ENCODE measurements at regions not wholly inside any gene's neighbourhood (a gene's known extent, or its start where the extent isn't known, plus 50 kb on each side); places are given as distances from the start of the nearest gene placed in this dataset.

- in situ Hi-C loops (cut with MboI) (no loop called here), intact Hi-C loops (cut with micrococcal nuclease) (no loop called here)
- no TSS peak for BruUV-seq (replicated peaks)
- Histone ChIP-seq H4K20me1 (replicated peaks; ENCODE audit: control insufficient read depth, insufficient read depth, low read length) (no peaks in the 10 kb centered on the region), H3K9me3 (replicated peaks; ENCODE audit: control insufficient read depth, insufficient read depth, low read depth, low read length) (no peaks in the 10 kb centered on the region), H2AFZ (ENCODE audit: low read depth, low read length) (no peak overlapping the region), H3K9me1 (ENCODE audit: control insufficient read depth, insufficient read depth, low read length) (no peaks in the 10 kb centered on the region), H3K36me3 (ENCODE audit: control insufficient read depth, insufficient read depth, low read length) (no peaks in the 10 kb centered on the region), H3K4me3 (no peak overlapping the region), H3K4me2 (ENCODE audit: insufficient read depth, low read length) (no peak overlapping the region), H3K4me1 (replicated peaks in 1 of 2; ENCODE audit: control insufficient read depth in 2 of 2, insufficient read depth in 2 of 2, low read length in 2 of 2) (no peaks in the 10 kb centered on the region), H3K27me3 (ENCODE audit: control insufficient read depth in 2 of 2, insufficient read depth in 2 of 2, low read length in 2 of 2) (no peaks in the 10 kb centered on the region), H3K9ac (ENCODE audit: insufficient read depth in 1 of 2, low read depth in 2 of 2, low read length in 2 of 2) (no peak overlapping the region), H3K27ac (ENCODE audit: extremely low read depth, low read depth, low read length) (no peak overlapping the region), H3K79me2 (ENCODE audit: control insufficient read depth, insufficient read depth, low read length) (no peaks in the 10 kb centered on the region)
- FAIRE-seq (no peak), ATAC-seq (no peak), DNase-seq (ENCODE audit: extremely low read depth in 1 of 4, low spot score in 3 of 4) (no peak)
- TF ChIP-seq NR1H2 (CRISPR knock-in tag; IDR thresholded peaks at IDR 0.05) (no peak), CBX1 (IDR thresholded peaks at IDR 0.05; ENCODE audit: low read depth) (no peak), PKNOX1 (IDR thresholded peaks at IDR 0.05) (no peak), POU5F1 (IDR thresholded peaks at IDR 0.05; ENCODE audit: borderline replicate concordance, low read depth, low read length, partially characterized antibody) (no peak), ZFP36 (IDR thresholded peaks at IDR 0.05; ENCODE audit: low read depth, low read length, partially characterized antibody) (no peak), ERF (CRISPR knock-in tag; IDR thresholded peaks at IDR 0.05) (no peak)
- TF ChIP-seq, protein P1, sequence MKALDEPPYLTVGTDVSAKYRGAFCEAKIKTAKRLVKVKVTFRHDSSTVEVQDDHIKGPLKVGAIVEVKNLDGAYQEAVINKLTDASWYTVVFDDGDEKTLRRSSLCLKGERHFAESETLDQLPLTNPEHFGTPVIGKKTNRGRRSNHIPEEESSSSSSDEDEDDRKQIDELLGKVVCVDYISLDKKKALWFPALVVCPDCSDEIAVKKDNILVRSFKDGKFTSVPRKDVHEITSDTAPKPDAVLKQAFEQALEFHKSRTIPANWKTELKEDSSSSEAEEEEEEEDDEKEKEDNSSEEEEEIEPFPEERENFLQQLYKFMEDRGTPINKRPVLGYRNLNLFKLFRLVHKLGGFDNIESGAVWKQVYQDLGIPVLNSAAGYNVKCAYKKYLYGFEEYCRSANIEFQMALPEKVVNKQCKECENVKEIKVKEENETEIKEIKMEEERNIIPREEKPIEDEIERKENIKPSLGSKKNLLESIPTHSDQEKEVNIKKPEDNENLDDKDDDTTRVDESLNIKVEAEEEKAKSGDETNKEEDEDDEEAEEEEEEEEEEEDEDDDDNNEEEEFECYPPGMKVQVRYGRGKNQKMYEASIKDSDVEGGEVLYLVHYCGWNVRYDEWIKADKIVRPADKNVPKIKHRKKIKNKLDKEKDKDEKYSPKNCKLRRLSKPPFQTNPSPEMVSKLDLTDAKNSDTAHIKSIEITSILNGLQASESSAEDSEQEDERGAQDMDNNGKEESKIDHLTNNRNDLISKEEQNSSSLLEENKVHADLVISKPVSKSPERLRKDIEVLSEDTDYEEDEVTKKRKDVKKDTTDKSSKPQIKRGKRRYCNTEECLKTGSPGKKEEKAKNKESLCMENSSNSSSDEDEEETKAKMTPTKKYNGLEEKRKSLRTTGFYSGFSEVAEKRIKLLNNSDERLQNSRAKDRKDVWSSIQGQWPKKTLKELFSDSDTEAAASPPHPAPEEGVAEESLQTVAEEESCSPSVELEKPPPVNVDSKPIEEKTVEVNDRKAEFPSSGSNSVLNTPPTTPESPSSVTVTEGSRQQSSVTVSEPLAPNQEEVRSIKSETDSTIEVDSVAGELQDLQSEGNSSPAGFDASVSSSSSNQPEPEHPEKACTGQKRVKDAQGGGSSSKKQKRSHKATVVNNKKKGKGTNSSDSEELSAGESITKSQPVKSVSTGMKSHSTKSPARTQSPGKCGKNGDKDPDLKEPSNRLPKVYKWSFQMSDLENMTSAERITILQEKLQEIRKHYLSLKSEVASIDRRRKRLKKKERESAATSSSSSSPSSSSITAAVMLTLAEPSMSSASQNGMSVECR (CRISPR knock-in tag; IDR thresholded peaks at IDR 0.05): no peak
- TF ChIP-seq, protein P2, sequence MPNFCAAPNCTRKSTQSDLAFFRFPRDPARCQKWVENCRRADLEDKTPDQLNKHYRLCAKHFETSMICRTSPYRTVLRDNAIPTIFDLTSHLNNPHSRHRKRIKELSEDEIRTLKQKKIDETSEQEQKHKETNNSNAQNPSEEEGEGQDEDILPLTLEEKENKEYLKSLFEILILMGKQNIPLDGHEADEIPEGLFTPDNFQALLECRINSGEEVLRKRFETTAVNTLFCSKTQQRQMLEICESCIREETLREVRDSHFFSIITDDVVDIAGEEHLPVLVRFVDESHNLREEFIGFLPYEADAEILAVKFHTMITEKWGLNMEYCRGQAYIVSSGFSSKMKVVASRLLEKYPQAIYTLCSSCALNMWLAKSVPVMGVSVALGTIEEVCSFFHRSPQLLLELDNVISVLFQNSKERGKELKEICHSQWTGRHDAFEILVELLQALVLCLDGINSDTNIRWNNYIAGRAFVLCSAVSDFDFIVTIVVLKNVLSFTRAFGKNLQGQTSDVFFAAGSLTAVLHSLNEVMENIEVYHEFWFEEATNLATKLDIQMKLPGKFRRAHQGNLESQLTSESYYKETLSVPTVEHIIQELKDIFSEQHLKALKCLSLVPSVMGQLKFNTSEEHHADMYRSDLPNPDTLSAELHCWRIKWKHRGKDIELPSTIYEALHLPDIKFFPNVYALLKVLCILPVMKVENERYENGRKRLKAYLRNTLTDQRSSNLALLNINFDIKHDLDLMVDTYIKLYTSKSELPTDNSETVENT (CRISPR knock-in tag; IDR thresholded peaks at IDR 0.05): no peak
- TF ChIP-seq, protein P3, sequence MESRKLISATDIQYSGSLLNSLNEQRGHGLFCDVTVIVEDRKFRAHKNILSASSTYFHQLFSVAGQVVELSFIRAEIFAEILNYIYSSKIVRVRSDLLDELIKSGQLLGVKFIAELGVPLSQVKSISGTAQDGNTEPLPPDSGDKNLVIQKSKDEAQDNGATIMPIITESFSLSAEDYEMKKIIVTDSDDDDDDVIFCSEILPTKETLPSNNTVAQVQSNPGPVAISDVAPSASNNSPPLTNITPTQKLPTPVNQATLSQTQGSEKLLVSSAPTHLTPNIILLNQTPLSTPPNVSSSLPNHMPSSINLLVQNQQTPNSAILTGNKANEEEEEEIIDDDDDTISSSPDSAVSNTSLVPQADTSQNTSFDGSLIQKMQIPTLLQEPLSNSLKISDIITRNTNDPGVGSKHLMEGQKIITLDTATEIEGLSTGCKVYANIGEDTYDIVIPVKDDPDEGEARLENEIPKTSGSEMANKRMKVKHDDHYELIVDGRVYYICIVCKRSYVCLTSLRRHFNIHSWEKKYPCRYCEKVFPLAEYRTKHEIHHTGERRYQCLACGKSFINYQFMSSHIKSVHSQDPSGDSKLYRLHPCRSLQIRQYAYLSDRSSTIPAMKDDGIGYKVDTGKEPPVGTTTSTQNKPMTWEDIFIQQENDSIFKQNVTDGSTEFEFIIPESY (CRISPR knock-in tag; IDR thresholded peaks at IDR 0.05): no peak
- ChIA-PET POLR2A (no interaction called here), CTCF (ENCODE audit: low intra/inter-chr PET ratio) (no interaction called here)
- WGBS (ENCODE audit: insufficient coverage, low coverage, missing lambda C conversion rate): 0% methylated on average over 7 of the region's 7 CpGs
Measured at GRCh38 chr5:114070093-114070722, 291.7 kb upstream of the KCNN2 start.
